Stimulated activated naive CD8-positive, alpha-beta T cell treated with anti-CD3 and anti-CD28 coated beads, Interleukin-15, Interleukin-2, amounts not matched to agents 100 U/mL and 50 U/mL, for 24 hours (primary cell): ENCODE measurements at regions not wholly inside any gene's neighbourhood (a gene's known extent, or its start where the extent isn't known, plus 50 kb on each side); places are given as distances from the start of the nearest gene placed in this dataset.
"Not testable (repeated sequence)": the region's sequence is repeated elsewhere in the genome, so short reads cannot be mapped to it uniquely, and the experiment has no call there.

Experiments
- ATAC-seq: fragments of 150-1000 bp; cut with Tn5 transposase; one replicate; pipeline ENCODE4 v1.10.0; 2021
- DNase-seq: peaks from one replicate; pipeline ENCODE4 v3.0.0; 2021

DNA sequence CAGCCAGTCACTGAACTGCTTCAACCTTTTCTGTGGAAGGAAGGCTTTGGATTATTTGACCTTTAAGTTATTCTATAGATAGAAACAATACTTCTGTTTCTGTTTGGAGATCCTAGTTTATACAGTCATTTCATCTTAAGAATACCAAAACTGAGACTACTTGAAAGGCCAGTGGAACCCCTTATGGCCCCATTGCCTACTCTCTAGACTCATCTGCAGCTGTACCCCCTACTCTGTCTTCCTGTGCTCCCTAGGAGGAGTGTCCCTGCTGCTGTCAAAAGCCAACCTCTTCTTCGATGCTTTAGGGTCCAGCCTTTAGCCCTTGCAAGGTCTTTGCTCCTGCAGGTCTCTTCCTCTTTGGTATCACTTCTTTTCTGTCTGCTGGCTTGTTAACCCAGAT lies 169.6 kb downstream of the EDEM1 start:
- DNase-seq (no peak), ATAC-seq (peak; percentile 46)

DNA sequence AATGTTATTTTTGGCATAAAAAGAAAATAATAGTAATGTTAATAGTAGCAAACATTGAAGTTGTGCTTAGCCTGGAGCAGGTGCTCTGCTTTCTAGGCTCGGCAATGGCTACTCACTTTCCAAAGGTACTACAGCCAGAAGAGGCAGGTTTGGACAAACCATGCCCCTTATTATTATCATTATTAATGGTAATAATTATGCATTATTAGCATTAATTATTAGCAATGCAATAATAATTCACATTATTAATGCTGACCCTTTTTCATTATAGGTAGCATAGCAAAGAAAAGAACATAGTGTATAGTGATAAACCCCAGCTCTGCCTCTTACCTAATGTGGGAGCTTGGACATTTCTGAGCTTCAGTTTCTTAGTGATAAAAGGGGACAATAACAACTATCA lies 171.4 kb downstream of the EDEM1 start:
- ATAC-seq: no peak
- no peak for DNase-seq

DNA sequence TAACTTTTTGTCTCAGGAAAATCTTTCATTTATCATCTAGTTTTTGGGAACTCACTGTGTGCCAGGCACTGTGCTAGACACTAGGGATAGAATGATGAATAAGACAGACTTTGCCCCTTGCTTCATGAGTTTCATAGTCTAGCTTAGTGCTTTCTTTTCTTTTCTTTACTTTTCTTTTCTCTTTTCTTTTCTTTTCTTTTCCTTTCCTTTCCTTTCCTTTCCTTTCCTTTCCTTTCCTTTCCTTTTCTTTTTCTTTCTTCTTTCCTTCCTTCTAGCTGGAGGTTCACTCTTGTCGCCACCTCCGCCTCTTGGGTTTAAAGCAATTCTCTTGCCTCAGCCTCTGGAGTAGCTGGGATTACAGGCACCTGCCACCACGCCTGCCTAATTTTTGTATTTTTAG lies 172.9 kb downstream of the EDEM1 start:
- no peak for ATAC-seq
- DNase-seq: no peak

DNA sequence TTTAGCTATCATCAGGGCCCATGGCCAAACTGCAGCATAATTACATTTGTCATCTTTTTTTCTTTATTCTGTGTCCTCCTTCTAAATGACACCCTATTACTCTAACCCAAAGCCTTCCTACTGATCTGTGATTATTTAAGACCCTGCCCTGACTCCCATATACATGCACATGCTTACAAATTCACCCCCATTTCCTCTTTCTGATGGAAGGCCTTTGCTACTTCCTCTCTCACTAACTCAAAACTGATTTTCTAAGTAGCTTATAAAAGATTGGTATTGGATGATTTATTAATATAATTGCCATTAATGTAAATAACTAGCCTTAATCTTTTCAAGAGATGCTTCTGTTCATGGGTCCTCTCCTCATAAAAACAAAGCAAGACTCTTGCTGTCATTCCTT lies 179.2 kb downstream of the EDEM1 start:
- ATAC-seq (no peak), DNase-seq (no peak)

DNA sequence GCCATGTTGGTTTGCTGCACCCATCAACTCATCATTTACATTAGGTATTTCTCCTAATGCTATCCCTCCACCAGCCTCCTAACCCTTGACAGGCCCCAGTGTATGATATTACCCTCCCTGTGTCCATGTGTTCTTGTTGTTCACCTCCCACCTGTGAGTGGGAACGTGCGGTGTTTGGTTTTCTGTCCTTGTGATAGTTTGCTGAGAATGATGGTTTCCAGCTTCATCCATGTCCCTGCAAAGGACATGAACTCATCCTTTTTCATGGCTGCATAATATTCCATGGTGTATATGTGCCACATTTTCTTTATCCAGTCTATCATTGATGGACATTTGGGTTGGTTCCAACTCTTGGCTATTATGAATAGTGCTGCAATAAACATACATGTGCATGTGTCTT lies 184.0 kb downstream of the EDEM1 start:
- not testable (repeated sequence) for ATAC-seq, DNase-seq

DNA sequence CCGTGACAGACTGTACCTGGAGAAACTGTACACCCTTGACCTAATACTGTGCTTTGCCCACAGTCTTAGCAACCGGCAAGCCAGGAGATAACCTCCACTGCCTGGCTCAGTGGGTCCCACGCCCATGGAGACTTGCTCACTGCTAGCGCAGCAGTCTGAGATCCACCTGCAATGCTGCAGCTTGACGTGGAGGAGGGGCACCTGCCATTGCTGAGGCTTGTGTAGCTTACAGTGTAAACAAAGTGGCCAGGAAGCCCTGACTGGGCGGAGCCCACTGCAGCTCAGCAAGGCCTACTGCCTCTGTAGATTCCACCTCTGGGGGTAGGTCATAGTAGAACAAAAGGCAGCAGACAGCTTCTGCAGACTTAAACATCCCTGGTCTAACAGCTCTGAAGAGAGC lies 189.3 kb downstream of the EDEM1 start:
- DNase-seq: no peak
- no peak for ATAC-seq

DNA sequence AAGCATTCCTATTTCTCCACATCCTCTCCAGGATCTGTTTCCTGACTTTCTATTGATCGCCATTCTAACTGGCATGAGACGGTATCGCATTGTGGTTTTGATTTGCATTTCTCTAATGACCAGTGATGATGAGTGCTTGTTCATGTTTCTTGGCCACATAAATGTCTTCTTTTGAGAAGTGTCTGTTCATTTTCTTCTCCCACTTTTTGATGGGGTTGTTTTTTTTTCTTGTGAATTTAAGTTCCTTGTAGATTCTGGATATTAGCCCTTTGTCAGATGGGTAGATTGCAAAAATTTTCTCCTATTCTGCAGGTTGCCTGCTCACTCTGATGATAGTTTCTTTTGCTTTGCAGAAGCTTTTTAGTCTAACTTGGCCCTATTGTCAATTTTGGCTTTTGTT lies 191.8 kb downstream of the EDEM1 start:
- DNase-seq, ATAC-seq: not testable (repeated sequence)

DNA sequence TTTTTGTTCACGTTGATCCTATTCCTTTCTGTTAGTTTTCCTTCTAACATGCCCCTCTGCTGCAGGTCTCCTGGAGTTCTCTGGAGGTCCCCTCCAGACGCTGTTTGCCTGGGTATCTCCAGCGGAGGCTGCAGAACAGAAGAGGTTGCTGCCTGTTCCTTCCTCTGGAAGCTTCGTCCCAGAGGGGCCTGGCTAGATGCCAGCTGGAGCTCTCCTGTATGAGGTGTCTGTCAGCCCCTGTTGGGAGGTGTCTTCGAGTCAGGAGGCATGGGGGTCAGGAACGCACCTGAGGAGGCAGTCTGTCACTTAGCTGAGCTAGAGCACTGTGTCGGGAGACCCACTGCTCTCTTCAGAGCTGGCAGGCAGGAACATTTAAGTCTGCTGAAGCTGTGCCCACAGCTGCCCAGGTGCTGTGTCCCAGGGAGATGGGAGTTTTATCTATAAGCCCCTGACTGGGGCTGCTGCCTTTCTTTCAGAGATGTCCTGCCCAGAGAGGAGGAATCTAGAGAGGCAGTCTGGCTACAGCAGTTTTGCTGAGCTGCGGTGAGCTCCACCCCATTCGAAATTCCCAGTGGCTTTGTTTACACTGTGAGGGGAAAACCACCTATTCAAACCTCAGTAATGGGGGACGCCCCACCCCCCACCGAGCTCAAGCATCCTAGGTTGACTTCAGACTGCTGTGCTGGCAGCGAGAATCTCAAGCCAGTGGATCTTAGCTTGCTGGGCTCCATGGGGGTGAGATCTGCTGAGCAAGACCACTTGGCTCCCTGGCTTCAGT lies 196.2 kb downstream of the EDEM1 start:
- ATAC-seq: not testable (repeated sequence)

DNA sequence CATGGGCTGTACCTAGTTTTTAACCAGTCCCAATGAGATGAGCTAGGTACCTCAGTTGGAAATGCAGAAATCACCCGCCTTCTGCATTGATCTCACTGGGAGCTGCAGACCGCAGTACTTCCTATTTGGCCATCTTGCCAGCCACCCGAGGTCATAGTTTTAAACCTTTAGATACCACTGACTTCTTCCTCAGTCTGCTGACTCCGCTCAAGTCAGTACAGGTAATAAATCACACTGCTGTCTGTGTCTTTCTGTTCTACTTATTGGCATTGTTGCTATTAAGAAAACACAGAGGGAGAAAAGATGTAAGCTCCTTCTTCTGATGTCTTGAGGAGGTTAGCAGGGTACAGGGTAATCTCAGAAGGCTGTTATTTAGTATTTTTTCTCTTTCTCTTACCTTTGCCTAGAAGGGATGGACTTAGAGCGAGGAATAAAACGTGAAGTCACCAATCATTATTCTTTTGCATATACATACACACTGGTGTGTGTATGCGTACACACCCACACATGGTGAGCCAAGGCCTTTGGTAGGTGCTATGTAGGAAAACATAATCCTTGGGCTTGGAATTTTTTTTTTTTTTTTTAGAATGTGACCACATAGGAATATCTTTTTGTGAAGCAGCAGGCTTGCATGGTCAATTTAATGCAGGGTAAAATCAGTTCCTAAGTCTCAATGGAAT lies 197.2 kb downstream of the EDEM1 start:
- no peak for ATAC-seq
- no peak for DNase-seq

More for the DNA sequence above, 196.2 kb downstream of the EDEM1 start:
- not testable (repeated sequence) for DNase-seq

DNA sequence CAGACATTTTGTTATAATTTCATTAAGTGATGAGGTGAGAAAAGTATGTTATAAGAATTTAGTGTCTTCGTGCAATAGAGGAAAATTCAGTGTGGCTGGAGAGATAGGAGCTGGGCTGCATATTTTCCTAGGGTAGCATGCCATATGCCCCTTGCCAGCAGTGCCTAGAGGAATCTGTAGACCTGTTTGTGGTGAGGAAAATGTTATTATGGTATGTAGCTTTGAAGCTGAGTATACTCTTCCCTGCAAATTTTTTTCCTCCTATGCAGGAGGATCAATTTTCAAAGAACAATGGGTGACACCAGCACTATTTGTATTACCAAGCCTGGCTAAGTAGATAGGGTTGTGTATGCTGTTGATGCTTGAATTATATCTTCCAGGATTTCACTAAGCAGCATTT lies 200.6 kb downstream of the EDEM1 start:
- ATAC-seq (no peak), DNase-seq (no peak)

DNA sequence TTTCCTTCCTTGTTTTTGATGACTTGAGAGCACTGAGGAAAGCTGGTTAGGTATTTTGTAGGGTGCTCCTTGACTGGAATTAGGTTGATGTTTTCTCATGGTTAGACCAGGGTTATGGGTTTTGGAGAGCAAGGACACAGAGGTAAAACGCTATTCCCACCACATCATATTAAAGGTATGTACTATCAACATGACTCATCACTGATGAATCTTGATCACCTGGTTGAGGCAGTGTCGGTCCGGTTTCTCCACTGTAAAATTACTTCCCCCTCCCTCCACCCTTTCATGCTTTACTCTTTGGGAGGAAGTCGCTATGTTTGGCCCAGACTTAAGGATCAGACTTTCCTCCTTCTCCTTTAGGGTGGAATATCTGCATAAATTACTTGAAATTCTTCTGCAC lies 201.6 kb downstream of the EDEM1 start:
- DNase-seq: no peak

DNA sequence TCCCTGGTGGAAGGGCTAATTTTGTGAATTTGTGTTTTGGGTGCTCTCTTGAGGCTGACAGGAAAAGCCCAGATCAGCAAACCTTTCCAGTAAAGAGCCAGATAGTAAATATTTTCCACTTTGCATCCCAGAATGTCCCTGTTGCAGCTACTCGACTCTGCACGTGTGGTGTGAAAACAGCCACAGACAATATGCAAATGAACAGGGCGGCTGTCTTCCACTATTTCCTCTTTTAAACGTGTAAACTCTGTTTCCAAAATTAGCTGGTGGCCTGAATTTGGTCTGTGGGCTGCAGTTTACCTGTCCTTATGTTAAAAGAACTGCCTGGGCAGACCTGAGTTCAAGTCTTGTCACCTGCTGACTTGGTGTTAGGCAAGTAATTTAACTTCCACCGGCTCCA lies 202.7 kb downstream of the EDEM1 start:
- DNase-seq (no peak), ATAC-seq (no peak)

More for the DNA sequence above, 201.6 kb downstream of the EDEM1 start:
- ATAC-seq: no peak

DNA sequence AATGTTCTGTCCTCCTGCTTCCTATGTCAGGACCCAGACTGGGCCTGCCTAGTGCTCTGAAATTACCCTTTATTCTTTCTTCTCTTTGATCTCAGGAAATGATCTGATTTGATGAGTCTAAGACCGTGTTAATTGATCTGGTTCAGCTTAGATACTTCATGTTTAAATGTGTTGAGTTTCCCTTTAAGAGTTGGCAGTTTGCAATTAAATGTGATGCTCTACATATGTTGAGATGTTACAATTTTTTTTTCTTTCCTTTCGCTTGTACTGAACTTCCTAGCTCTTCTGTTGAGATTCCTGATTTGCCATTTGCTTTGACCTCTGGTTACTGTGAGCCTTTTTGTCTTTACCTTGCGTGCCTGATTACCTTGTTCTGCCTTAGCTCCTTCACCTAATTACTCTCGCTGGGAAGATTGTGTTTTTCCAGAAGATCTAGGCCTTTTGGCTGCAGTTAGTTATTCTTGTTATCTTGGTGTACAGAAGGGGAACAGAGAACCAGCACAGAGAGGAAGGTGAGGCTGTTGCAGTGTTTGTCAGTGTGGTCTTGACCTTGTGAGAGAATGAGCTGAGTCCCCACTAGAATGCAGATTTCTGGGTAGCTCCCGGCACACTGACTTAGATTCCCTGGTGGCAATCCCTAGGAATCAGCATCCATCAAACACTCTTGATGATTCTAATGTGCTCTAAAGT lies 203.6 kb downstream of the EDEM1 start:
- ATAC-seq (no peak), DNase-seq (no peak)

DNA sequence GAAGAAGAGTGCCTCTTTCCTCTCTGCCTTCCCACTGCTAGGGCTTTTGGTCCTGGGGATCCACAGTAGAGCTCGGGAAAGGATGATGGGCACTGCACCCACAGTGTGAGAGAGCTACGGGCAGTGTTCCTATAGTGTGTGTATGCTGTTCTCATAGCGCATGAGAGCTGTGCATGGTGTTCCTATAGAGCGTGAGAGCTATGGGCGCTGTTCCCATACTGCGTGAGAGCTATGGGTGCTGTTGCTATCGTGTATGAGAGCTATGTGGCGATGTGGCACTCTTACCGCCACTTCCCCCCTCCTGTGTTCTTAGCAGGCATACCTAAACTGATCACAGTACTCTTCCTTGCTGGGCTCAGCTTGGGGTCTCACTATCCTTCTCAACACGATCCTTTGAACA lies 213.5 kb downstream of the EDEM1 start:
- ATAC-seq (no peak), DNase-seq (no peak)

DNA sequence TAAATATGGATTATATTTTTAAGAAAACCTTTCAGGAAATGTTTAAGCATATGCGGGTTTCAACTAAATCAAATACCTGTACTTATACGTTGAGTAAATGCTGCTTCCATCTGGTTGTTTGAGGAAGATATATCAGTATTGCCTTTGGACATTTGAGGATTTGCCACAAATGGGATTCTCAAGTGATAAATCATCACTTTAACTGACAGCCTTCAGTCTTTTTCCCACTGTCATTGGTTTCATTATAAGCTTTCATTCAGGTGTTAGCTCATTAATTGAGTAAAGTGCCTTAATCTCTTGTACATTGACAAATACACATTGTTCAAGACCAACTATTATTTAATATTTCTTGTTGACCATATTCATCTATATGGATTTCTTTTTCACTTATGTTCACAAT lies 217.2 kb downstream of the EDEM1 start:
- DNase-seq (no peak), ATAC-seq (no peak)

DNA sequence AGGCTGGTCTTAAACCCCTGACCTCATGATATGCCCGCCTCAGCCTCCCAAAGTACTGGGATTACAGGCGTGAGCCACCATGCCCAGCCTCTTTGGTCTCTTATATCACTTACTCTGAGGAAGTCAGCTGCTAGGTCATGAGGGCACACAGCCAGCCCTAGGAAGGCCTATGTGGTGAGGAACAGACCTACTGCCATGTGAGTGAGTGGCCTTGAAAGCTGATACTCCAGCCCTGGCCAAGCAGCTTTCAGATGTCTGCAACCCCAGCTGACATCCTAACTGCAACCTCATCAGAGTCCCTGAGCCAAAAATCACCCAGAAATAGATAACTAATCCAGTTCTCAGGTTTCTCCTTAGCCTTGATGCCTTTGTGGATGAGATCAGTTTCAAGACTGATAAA lies 224.3 kb downstream of the EDEM1 start:
- no peak for DNase-seq
- ATAC-seq: no peak

DNA sequence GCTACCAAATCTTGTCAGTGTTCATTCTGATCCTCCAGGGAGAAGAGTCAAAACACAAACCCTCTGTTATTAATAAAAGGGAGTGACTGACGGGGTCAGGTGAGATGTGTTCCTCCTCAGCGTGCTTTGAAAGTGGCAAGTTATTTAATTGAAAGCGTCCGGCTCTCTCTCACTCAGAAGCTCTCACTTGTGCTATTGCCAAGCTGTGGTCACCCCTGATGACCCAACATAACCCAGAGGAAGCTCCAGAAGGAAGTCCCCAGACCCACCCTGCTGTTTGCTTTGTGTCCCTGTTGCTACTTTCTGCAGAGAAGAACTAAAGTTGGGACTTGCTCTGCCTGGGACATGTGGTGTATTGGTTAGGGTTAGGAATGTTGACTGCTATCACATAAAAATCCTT lies 235.6 kb downstream of the EDEM1 start:
- DNase-seq (no peak), ATAC-seq (no peak)

DNA sequence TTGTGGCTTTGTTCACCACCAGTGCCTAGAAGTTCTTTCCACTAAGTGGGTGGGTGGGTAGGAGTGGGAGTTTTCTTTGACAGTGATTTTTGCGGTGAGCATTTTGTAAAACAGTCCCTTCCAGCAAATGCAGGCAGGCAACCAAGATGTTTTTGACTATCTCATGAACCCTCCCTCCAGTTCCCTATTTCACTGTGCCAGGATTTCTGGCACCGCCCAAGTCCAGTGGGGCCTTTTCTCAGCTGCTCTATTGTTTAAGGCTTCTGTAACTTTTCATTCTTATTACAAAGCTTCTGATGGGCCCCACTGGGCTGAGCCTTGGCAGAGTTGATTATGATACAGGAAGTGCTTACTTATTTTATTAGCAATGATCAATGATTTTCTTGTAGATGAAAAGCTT lies 236.0 kb downstream of the EDEM1 start:
- DNase-seq (no peak), ATAC-seq (no peak)

DNA sequence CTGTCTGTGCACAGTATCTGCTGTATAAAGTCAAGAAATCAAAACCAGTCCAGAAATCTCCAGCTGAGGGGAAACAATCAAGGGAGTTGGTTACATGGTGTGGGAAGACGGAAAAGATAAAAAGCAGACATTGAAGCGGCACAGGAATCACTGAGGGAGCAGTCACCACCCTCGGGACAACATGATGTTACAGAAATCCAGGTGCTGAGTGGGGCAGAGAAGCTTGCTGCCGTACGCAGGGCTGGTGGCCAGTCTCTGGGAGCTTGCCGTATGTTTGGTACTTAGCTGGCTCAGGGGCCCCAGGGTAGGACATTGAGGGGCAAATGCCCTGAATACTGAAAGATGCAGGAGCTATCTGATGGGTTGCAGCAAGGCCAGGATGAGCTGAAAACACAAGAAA lies 237.9 kb downstream of the EDEM1 start:
- DNase-seq (no peak), ATAC-seq (no peak)

DNA sequence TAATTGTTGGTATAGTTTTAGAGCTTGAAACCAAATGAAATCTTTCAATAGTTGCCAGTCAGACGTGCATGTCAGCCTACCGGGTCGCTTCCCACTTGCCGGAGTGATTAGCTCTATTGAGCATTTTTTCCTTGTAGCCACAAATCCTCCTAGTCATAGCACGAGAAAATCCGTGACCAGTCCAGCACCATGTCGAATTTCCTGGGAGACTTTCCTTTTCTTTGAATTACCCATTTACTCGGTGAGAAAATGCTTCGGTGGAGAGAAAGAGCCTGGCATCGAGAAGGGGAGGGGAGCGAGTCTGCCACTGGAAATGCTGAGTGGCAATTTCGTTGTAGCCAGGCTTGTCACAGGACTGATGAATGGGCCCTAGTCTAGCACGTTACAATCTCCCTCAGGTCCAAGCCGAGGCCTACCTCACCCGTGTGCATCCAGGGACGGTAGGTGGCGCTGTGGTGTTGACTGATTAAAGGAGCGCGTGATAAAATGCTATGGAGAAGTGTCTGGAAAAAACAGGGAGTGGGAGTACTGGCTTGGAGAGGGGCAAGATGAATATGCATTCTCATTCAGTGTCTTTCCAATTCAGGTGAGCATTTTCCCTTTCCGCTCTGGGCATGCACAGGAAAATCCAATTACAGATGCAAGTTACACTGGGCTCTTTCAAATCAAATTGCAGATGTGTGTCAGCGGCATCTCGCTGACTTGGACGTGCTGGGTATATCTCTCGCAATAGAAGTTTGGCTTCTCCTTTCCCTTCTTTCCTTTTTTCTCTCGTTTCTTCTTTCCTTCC lies 238.8 kb downstream of the EDEM1 start:
- peak; percentile 84 for DNase-seq
- ATAC-seq: peak; percentile 72

DNA sequence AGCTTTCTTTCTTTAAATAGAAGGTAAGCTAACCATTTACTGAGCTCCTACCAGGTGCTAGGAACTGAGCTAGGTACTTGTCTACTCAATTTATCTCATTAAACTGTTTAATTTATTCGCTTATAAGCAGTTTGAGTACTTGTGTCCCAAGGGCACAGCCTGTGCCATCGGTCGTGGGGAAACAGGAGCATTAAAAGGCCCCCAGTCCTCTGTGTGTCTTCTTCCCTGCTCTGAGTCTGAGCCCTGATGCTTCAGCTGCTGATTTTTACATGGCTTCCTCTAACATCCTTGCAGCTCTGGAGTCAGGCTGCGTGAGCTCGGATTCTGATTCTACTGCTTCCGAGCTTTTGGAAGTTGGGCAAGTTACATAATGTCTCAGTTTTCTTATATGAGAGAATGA lies 239.5 kb downstream of the EDEM1 start:
- DNase-seq: no peak
- no peak for ATAC-seq

DNA sequence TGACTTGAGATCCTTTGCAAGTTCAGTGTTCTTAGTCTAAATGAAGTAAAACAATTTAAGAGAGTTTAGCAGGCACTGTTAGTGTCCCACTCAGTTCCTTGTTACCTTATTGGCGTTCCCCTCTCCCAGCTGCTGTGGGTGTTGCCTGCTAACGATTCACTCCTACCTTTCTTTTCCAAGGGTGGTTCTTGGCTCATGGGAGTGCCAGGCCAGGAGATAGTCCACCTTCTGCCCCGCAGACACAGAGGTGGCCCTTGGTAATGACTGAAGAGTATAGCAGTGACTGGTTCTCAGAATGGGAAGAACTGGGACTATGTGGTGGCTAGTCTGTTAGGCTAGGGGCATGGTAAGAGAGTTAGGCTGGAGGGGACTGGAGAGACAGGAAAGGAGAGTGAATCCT lies 240.4 kb downstream of the EDEM1 start:
- ATAC-seq (no peak), DNase-seq (no peak)
